HFF-Myc (cell line): ENCODE measurements at regions not wholly inside any gene's neighbourhood (a gene's known extent, or its start where the extent isn't known, plus 50 kb on each side); places are given as distances from the start of the nearest gene placed in this dataset.

Experiments used
- DNase-seq: peaks from one replicate; pipeline ENCODE4 v3.0.0-alpha.2; 2011; ENCODE audit warnings: low read depth; ENCODE audit errors: extremely low read depth
- H3K4me3 ChIP-seq: replicated peaks from 2 replicates; pipeline ENCODE4 v1.5.1; 2011; ENCODE audit warnings: low read depth, mild to moderate bottlenecking, control low read depth, low read length
- CTCF ChIP-seq: IDR thresholded peaks from 2 replicates; pipeline ENCODE4 v1.5.1; 2012; ENCODE audit warnings: mild to moderate bottlenecking, low read depth, low read length, control low read depth; ENCODE audit errors: missing control alignments

- no peak for TF ChIP-seq CTCF
- no peak for DNase-seq
These were observed 93.5 kb upstream of the SOX2 start for GRCh38 chr3:181618260-181618659.

GRCh38 chr3:181616088-181617070, 95.3 kb upstream of the SOX2 start:
- DNase-seq: no peak
- H3K4me3 ChIP-seq: no peak overlapping the region
- TF ChIP-seq CTCF: no peak

More at GRCh38 chr3:181618260-181618659, 93.5 kb upstream of the SOX2 start:
- no peak overlapping the region for H3K4me3 ChIP-seq

DNA sequence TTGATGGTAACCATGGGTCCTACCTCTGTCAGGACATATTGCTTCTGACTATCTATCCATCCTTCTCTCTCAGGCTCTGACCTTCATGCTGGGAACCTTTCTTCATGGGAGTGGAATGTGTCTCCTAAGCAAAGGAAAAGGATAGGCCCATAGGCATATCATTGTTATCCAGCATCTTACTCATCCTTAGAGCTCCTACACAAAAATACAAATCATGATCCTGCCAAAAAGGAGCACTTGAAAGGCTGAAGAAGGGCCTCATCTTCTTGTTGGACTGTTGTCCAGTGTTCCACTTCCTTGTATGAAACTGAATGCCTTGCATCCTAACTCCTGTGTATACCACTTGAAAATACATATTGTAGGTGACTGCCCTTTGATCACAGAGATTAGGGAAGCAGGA, 96.1 kb upstream of the SOX2 start:
- no peak overlapping the region for H3K4me3 ChIP-seq
- no peak for DNase-seq
- no peak for TF ChIP-seq CTCF

DNA sequence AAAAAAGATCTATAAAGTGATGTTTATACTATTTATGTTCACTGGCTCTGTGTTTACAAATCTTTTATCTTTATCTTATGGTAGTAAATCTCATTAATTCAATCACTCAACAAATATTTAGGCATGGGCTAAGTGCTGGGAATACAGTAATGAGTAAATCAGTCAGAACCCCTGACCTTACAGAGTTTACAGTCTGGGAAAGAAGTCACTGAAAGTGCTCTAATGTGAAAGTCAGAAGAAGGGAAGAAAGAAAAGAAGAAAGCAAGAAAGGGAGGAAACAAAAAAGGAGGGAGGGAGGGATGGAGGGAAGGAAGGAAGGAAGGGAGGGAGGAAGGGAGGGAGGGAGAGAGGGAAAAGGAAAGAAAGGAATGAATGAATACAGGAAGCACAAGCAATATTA, 96.8 kb upstream of the SOX2 start:
- H3K4me3 ChIP-seq: no peak overlapping the region
- no peak for DNase-seq
- TF ChIP-seq CTCF: no peak

- no peak for DNase-seq
- H3K4me3 ChIP-seq: no peak overlapping the region
- TF ChIP-seq CTCF: no peak
These were observed 97.9 kb upstream of the SOX2 start for GRCh38 chr3:181613813-181614212.

- H3K4me3 ChIP-seq: no peak overlapping the region
- no peak for DNase-seq
- TF ChIP-seq CTCF: no peak
These were observed 98.5 kb upstream of the SOX2 start for GRCh38 chr3:181613191-181613590.
